DOHH2 (cell line): ENCODE measurements at regions not wholly inside any gene's neighbourhood (a gene's known extent, or its start where the extent isn't known, plus 50 kb on each side); places are given as distances from the start of the nearest gene placed in this dataset.

Source experiments
- EZH2phosphoT487 ChIP-seq: fragments of 200-600 bp; sonication (generic); IDR thresholded peaks from 2 replicates; pipeline ENCODE4 v1.6.1; 2017; ENCODE audit warnings: borderline replicate concordance, mild to moderate bottlenecking, antibody characterized with exemption, low read length, moderate library complexity, mixed read lengths
- TF ChIP-seq, protein P1 (sequence below): fragments of 200-600 bp; sonication (generic); IDR thresholded peaks from one replicate; pipeline ENCODE4 v1.5.1; 2014; ENCODE audit warnings: antibody characterized with exemption, mild to moderate bottlenecking, low read depth, low read length; ENCODE audit not compliant: poor library complexity, severe bottlenecking

DNA sequence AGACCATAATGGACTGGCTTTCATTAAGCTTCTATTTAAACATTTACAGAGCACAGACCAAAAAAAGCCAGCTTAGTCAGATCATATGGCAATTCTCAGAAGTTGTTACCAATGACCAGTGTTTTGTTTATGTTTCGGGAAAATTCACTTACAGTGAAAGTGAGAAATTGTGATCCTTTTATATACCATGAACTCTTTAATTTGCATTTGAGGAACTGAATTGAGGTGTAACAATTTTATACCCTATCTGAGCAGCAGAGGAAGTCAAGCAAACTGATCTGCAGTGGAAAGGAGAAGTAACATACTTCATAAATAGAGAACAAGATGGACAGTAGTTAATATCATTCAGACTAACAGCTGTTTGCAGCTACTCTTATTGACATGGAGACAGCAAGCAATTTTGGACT is 97.1 kb downstream of the TMA16 start:
- TF ChIP-seq, protein P1, sequence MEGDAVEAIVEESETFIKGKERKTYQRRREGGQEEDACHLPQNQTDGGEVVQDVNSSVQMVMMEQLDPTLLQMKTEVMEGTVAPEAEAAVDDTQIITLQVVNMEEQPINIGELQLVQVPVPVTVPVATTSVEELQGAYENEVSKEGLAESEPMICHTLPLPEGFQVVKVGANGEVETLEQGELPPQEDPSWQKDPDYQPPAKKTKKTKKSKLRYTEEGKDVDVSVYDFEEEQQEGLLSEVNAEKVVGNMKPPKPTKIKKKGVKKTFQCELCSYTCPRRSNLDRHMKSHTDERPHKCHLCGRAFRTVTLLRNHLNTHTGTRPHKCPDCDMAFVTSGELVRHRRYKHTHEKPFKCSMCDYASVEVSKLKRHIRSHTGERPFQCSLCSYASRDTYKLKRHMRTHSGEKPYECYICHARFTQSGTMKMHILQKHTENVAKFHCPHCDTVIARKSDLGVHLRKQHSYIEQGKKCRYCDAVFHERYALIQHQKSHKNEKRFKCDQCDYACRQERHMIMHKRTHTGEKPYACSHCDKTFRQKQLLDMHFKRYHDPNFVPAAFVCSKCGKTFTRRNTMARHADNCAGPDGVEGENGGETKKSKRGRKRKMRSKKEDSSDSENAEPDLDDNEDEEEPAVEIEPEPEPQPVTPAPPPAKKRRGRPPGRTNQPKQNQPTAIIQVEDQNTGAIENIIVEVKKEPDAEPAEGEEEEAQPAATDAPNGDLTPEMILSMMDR: no peak
- no peak for TF ChIP-seq EZH2phosphoT487
